Glutamatergic neuron (in vitro differentiated cells): ENCODE measurements at regions not wholly inside any gene's neighbourhood (a gene's known extent, or its start where the extent isn't known, plus 50 kb on each side); places are given as distances from the start of the nearest gene placed in this dataset.
A peak's percentile ranks its signal among the peaks of the same experiment; 100 is the strongest.

Source experiments
- DNase-seq: peaks from one replicate; pipeline ENCODE4 v3.0.0; 2022
- H3K27ac Mint-ChIP-seq: one replicate; pipeline ENCODE4 v1.8.0; 2020; ENCODE audit warnings: mild to moderate bottlenecking, mixed read lengths, inconsistent platforms; ENCODE audit not compliant: unreplicated experiment
- H3K27me3 Mint-ChIP-seq: one replicate; pipeline ENCODE4 v1.8.0; 2020; ENCODE audit warnings: mild to moderate bottlenecking, moderate library complexity, mixed read lengths, inconsistent platforms; ENCODE audit not compliant: unreplicated experiment
- H3K36me3 Mint-ChIP-seq: one replicate; pipeline ENCODE4 v1.8.0; 2020; ENCODE audit warnings: mild to moderate bottlenecking, mixed read lengths, inconsistent platforms; ENCODE audit not compliant: unreplicated experiment
- H3K4me1 Mint-ChIP-seq: one replicate; pipeline ENCODE4 v1.8.0; 2020; ENCODE audit warnings: mild to moderate bottlenecking, low read depth, mixed read lengths, inconsistent platforms; ENCODE audit not compliant: unreplicated experiment
- H3K4me3 Mint-ChIP-seq: one replicate; pipeline ENCODE4 v1.8.0; 2020; ENCODE audit warnings: mild to moderate bottlenecking, mixed read lengths, inconsistent platforms; ENCODE audit not compliant: unreplicated experiment
- H3K9me3 Mint-ChIP-seq: one replicate; pipeline ENCODE4 v1.8.0; 2020; ENCODE audit warnings: mild to moderate bottlenecking, moderate library complexity, mixed read lengths, inconsistent platforms; ENCODE audit not compliant: unreplicated experiment
- TF ChIP-seq, protein P1 (sequence below): fragments of 200-600 bp; sonication (generic); IDR thresholded peaks from one replicate; pipeline ENCODE4 v1.5.0; 2021; ENCODE audit not compliant: partially characterized antibody, unreplicated experiment

DNA sequence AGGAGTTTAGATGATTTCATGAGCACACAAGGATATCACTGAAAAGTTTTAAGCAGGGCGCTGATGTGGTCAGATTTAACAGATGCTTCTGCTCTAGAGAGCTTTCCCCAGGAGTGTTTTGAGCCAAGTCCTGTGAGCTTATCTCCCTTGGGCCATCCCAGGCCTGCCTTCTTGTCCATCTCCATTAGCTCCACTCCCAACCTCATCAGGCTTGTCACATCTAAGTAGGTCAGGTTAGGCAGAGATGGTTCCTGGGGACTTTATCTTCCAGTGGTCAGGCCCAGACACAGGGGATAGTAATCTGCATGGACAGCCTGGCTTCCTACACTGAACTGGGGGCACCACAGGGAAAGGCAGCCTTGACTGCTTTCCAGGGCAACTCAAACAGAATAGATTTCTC is 145.4 kb upstream of the SRRM4 start:
- Mint-ChIP-seq H3K4me3 (no peak overlapping the region), H3K36me3 (no peaks in the 10 kb centered on the region), H3K27me3 (peaks cover 5% of the 10 kb centered on the region), H3K4me1 (peaks cover 12% of the 10 kb centered on the region), H3K27ac (no peak overlapping the region), H3K9me3 (no peaks in the 10 kb centered on the region)
- TF ChIP-seq, protein P1, sequence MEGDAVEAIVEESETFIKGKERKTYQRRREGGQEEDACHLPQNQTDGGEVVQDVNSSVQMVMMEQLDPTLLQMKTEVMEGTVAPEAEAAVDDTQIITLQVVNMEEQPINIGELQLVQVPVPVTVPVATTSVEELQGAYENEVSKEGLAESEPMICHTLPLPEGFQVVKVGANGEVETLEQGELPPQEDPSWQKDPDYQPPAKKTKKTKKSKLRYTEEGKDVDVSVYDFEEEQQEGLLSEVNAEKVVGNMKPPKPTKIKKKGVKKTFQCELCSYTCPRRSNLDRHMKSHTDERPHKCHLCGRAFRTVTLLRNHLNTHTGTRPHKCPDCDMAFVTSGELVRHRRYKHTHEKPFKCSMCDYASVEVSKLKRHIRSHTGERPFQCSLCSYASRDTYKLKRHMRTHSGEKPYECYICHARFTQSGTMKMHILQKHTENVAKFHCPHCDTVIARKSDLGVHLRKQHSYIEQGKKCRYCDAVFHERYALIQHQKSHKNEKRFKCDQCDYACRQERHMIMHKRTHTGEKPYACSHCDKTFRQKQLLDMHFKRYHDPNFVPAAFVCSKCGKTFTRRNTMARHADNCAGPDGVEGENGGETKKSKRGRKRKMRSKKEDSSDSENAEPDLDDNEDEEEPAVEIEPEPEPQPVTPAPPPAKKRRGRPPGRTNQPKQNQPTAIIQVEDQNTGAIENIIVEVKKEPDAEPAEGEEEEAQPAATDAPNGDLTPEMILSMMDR, result no peak
- no peak for DNase-seq

DNA sequence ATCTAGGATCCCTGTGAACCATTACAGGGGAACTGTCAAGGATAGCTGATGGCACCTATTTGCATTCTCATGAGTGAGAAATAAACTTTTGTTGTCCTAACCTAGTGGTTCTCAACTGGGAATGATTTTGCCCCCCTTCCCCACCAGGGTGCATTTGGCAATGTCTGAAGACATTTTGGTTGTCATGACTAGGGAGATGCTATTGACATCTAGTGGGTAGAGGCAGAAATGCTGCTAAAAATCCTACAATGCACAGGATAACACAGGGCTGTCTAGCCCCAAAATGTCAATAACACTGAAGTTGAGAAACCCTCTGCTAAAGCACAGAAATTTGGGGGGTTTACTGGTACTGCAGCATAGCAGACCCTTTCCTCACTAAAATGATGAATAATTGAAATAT is 140.9 kb upstream of the SRRM4 start:
- DNase-seq, result no peak
- H3K36me3 Mint-ChIP-seq, result no peaks in the 10 kb centered on the region
- H3K4me3 Mint-ChIP-seq, result no peak overlapping the region
- TF ChIP-seq, protein P1, result peak; percentile 34
- no peak overlapping the region for H3K27ac Mint-ChIP-seq
- peaks cover 2% of the 10 kb centered on the region for H3K9me3 Mint-ChIP-seq
- H3K4me1 Mint-ChIP-seq, result peaks cover 24% of the 10 kb centered on the region
- peaks cover 4% of the 10 kb centered on the region for H3K27me3 Mint-ChIP-seq

DNA sequence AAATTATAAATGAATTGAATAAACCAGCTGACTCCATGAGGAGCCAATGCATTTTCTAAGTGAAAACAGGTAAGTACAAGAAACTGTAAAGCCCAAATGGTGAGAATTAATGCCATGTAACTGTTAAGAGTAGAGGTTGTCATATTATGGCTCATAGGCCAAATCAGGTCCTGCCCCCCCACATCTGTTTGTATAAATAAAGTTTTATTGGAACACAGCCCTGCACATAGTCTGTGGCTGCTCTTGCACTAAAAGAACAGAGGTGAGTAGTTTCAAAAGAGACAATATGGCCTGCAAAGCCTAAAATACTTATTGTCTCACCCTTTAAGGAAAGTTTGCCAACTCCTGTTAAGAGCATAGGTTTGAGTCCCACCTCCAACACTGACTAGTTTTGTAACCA is 140.5 kb upstream of the SRRM4 start:
- Mint-ChIP-seq H3K4me1 (peaks cover 24% of the 10 kb centered on the region), H3K27me3 (peaks cover 4% of the 10 kb centered on the region), H3K4me3 (no peak overlapping the region), H3K9me3 (peaks cover 2% of the 10 kb centered on the region), H3K36me3 (no peaks in the 10 kb centered on the region), H3K27ac (no peak overlapping the region)
- TF ChIP-seq, protein P1, result no peak
- DNase-seq, result no peak

DNA sequence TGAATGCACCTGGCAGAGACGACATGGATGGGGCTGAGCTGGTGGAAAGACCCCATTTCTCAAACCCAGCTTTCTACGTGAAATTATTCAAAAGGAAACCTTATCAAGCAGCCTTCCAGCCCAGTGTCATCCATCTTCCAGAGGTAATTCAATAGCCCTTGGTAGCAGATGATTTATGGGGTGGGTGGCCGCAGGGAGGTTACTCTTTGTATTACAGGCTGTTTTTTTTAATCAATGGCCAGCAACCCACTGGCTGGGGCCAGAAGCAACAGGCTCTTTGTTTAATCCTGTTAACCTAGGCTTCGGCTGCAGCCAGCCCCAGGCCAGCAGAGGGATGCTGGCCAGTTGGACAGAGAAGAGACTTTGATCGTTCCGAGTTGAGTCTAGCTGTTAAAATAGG is 139.8 kb upstream of the SRRM4 start:
- no peak overlapping the region for H3K4me3 Mint-ChIP-seq
- DNase-seq, result no peak
- H3K27ac Mint-ChIP-seq, result no peak overlapping the region
- TF ChIP-seq, protein P1, result no peak
- peaks cover 4% of the 10 kb centered on the region for H3K27me3 Mint-ChIP-seq
- no peaks in the 10 kb centered on the region for H3K36me3 Mint-ChIP-seq
- H3K9me3 Mint-ChIP-seq, result peaks cover 4% of the 10 kb centered on the region
- peaks cover 24% of the 10 kb centered on the region for H3K4me1 Mint-ChIP-seq

DNA sequence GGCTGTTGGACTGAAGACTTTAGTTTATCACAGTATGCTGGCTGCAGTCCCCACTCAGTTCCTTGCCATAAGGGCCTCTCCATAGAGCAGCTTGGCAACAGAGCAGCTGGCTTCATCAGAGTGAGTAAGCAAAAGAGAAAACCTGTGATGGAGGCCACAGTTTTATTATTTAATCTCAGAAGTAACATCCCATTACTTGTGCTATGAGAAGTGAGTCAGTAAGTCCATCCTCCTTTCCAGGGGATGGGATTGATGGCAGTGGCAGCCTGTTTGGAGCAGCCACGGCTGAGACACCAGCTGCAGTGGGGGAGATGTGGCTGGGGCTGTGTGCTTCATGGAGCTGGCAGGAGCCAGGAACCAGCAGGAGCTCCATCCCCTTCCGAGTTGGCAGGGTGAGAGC is 138.5 kb upstream of the SRRM4 start:
- no peaks in the 10 kb centered on the region for H3K36me3 Mint-ChIP-seq
- no peak overlapping the region for H3K27ac Mint-ChIP-seq
- H3K4me1 Mint-ChIP-seq, result peaks cover 26% of the 10 kb centered on the region
- peaks cover 4% of the 10 kb centered on the region for H3K27me3 Mint-ChIP-seq
- H3K9me3 Mint-ChIP-seq, result peaks cover 4% of the 10 kb centered on the region
- TF ChIP-seq, protein P1, result no peak
- no peak for DNase-seq
- no peak overlapping the region for H3K4me3 Mint-ChIP-seq
